IPS-NIHi11 (cell line): ENCODE measurements at regions not wholly inside any gene's neighbourhood (a gene's known extent, or its start where the extent isn't known, plus 50 kb on each side); places are given as distances from the start of the nearest gene placed in this dataset.
A peak's percentile ranks its signal among the peaks of the same experiment; 100 is the strongest.
"Not testable (repeated sequence)": the region's sequence is repeated elsewhere in the genome, so short reads cannot be mapped to it uniquely, and the experiment has no call there.

Experiments used
- DNase-seq: peaks from one replicate; pipeline ENCODE4 v3.0.0; 2012; ENCODE audit warnings: mixed read lengths, low spot score

- no peak for DNase-seq
Observed at GRCh38 chr14:27608377-27608776, 1010.5 kb upstream of the NOVA1 start.

- no peak for DNase-seq
Observed at GRCh38 chr14:27612121-27612520, 1014.3 kb upstream of the NOVA1 start.

GRCh38 chr14:27613102-27613501, 1015.3 kb upstream of the NOVA1 start:
- DNase-seq: no peak

- DNase-seq: no peak
Observed at GRCh38 chr14:27623782-27624181, 1025.9 kb upstream of the NOVA1 start.

GRCh38 chr14:27634056-27634970, 1036.5 kb upstream of the NOVA1 start:
- no peak for DNase-seq

- DNase-seq: not testable (repeated sequence)
Observed at GRCh38 chr14:27640688-27641087, 1042.9 kb upstream of the NOVA1 start.

GRCh38 chr14:27642251-27642866, 1044.5 kb upstream of the NOVA1 start:
- no peak for DNase-seq

- no peak for DNase-seq
Observed at GRCh38 chr14:27660683-27661082, 1062.8 kb upstream of the NOVA1 start.

GRCh38 chr14:27668531-27668930, 1070.7 kb upstream of the NOVA1 start:
- no peak for DNase-seq

- DNase-seq: no peak
Observed at GRCh38 chr14:27672047-27672446, 1074.2 kb upstream of the NOVA1 start.

GRCh38 chr14:27672811-27673737, 1075.2 kb upstream of the NOVA1 start:
- DNase-seq: peak; percentile 11

- no peak for DNase-seq
Observed at GRCh38 chr14:27686137-27686536, 1080.5 kb upstream of the FOXG1 start.

- peak; percentile 11 for DNase-seq
Observed at GRCh38 chr14:27688841-27689444, 1077.6 kb upstream of the FOXG1 start.

GRCh38 chr14:27712364-27712763, 1054.2 kb upstream of the FOXG1 start:
- DNase-seq: no peak

GRCh38 chr14:27715561-27715960, 1051.0 kb upstream of the FOXG1 start:
- no peak for DNase-seq

- DNase-seq: no peak
Observed at GRCh38 chr14:27721760-27722159, 1044.8 kb upstream of the FOXG1 start.

GRCh38 chr14:27725482-27725881, 1041.1 kb upstream of the FOXG1 start:
- no peak for DNase-seq

- no peak for DNase-seq
Observed at GRCh38 chr14:27727251-27727770, 1039.3 kb upstream of the FOXG1 start.

- DNase-seq: no peak
Observed at GRCh38 chr14:27730204-27730603, 1036.4 kb upstream of the FOXG1 start.

- no peak for DNase-seq
Observed at GRCh38 chr14:27739657-27740156, 1026.9 kb upstream of the FOXG1 start.

GRCh38 chr14:27750114-27750513, 1016.5 kb upstream of the FOXG1 start:
- no peak for DNase-seq
